ENCODE measurements at regions not wholly inside any gene's neighbourhood (a gene's known extent, or its start where the extent isn't known, plus 50 kb on each side); places are given as distances from the start of the nearest gene placed in this dataset.

- no peak for DNase-seq (ENCODE audit: low read depth in 4 of 4, low spot score in 1 of 4)
Measured at GRCh38 chr14:104271391-104271790, 133.0 kb downstream of the KIF26A start.

GRCh38 chr14:104274806-104275205 lies 136.4 kb downstream of the KIF26A start:
- DNase-seq (ENCODE audit: low read depth in 4 of 4, low spot score in 1 of 4) = no peak

- DNase-seq (ENCODE audit: low read depth in 4 of 4, low spot score in 1 of 4) = no peak
Measured at GRCh38 chr14:104277416-104278213, 139.2 kb downstream of the KIF26A start.

GRCh38 chr14:104278214-104278534 lies 139.8 kb downstream of the KIF26A start:
- DNase-seq (ENCODE audit: low read depth in 4 of 4, low spot score in 1 of 4) = no peak

- DNase-seq (ENCODE audit: low read depth in 4 of 4, low spot score in 1 of 4) = no peak
Measured at GRCh38 chr14:104280085-104280901, 141.9 kb downstream of the KIF26A start.

GRCh38 chr14:104280902-104281767 lies 142.7 kb downstream of the KIF26A start:
- DNase-seq (ENCODE audit: low read depth in 4 of 4, low spot score in 1 of 4) = no peak

GRCh38 chr14:104281768-104282301 lies 143.4 kb downstream of the KIF26A start:
- DNase-seq (ENCODE audit: low read depth in 4 of 4, low spot score in 1 of 4) = no peak

- DNase-seq (ENCODE audit: low read depth in 4 of 4, low spot score in 1 of 4) = no peak
Measured at GRCh38 chr14:104282332-104283196, 144.2 kb downstream of the KIF26A start.

GRCh38 chr14:104283197-104284106 lies 145.1 kb downstream of the KIF26A start:
- no peak for DNase-seq (ENCODE audit: low read depth in 4 of 4, low spot score in 1 of 4)

- no peak for DNase-seq (ENCODE audit: low read depth in 4 of 4, low spot score in 1 of 4)
Measured at GRCh38 chr14:104284107-104284592, 145.8 kb downstream of the KIF26A start.

- no peak for DNase-seq (ENCODE audit: low read depth in 4 of 4, low spot score in 1 of 4)
Measured at GRCh38 chr14:104284636-104285507, 146.5 kb downstream of the KIF26A start.

GRCh38 chr14:104285508-104285840 lies 147.1 kb downstream of the KIF26A start:
- no peak for DNase-seq (ENCODE audit: low read depth in 4 of 4, low spot score in 1 of 4)

- DNase-seq (ENCODE audit: low read depth in 4 of 4, low spot score in 1 of 4) = no peak
Measured at GRCh38 chr14:104286086-104286485, 147.7 kb downstream of the KIF26A start.

GRCh38 chr14:104286496-104286895 lies 148.1 kb downstream of the KIF26A start:
- no peak for DNase-seq (ENCODE audit: low read depth in 4 of 4, low spot score in 1 of 4)

GRCh38 chr14:104287301-104288009 lies 149.1 kb downstream of the KIF26A start:
- no peak for DNase-seq (ENCODE audit: low read depth in 4 of 4, low spot score in 1 of 4)

- no peak for DNase-seq (ENCODE audit: low read depth in 4 of 4, low spot score in 1 of 4)
Measured at GRCh38 chr14:104288272-104288671, 149.9 kb downstream of the KIF26A start.

- no peak for DNase-seq (ENCODE audit: low read depth in 4 of 4, low spot score in 1 of 4)
Measured at GRCh38 chr14:104289507-104289906, 151.1 kb downstream of the KIF26A start.

Data from stimulated activated CD4-positive, alpha-beta T cell treated with anti-CD3 and anti-CD28 coated beads, Interleukin-1b, Interleukin-23, amount 100 ng/mL, for 24 hours (primary cell).